Astrocyte of the spinal cord (primary cell): ENCODE measurements at regions not wholly inside any gene's neighbourhood (a gene's known extent, or its start where the extent isn't known, plus 50 kb on each side); places are given as distances from the start of the nearest gene placed in this dataset.
A peak's percentile ranks its signal among the peaks of the same experiment; 100 is the strongest.
"Not testable (repeated sequence)": the region's sequence is repeated elsewhere in the genome, so short reads cannot be mapped to it uniquely, and the experiment has no call there.

Experiments used
- DNase-seq: peaks from one replicate; pipeline ENCODE4 v3.0.0; 2011; ENCODE audit warnings: low read depth, low spot score
- H3K4me3 ChIP-seq: 2 replicates; pipeline ENCODE4 v1.5.1; 2011; ENCODE audit warnings: low read depth, mild to moderate bottlenecking, low read length, moderate library complexity
- in situ Hi-C: cut with HindIII; loops from 2 replicates; pipeline ENCODE4 v1.10.0; 2017; ENCODE audit warnings: low sequenced_read_pairs
- TF ChIP-seq, protein P1 (sequence below): IDR thresholded peaks from 2 replicates; pipeline ENCODE4 v1.5.1; 2012; ENCODE audit warnings: low read depth, mild to moderate bottlenecking, low read length, inconsistent platforms

DNA sequence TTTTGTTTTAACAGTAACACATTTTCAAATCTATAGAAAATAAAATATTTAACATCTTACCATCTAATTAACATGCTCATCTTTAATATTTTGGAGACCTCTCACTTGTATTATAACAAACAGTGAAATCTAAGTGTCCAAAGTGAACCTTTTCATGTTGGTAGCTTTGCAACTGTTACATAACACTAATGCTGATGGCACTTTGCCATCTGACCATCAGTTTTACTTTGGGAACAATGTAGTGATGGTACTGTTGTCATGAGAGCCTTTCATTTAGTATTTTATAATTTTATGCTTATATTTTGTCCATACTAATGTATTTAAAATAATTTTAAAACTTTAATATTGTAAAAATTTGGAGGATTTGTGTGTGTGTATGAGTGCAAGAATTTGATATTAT, 1017.0 kb upstream of the KCND2 start:
- no peak overlapping the region for H3K4me3 ChIP-seq
- DNase-seq = no peak
- TF ChIP-seq, protein P1, sequence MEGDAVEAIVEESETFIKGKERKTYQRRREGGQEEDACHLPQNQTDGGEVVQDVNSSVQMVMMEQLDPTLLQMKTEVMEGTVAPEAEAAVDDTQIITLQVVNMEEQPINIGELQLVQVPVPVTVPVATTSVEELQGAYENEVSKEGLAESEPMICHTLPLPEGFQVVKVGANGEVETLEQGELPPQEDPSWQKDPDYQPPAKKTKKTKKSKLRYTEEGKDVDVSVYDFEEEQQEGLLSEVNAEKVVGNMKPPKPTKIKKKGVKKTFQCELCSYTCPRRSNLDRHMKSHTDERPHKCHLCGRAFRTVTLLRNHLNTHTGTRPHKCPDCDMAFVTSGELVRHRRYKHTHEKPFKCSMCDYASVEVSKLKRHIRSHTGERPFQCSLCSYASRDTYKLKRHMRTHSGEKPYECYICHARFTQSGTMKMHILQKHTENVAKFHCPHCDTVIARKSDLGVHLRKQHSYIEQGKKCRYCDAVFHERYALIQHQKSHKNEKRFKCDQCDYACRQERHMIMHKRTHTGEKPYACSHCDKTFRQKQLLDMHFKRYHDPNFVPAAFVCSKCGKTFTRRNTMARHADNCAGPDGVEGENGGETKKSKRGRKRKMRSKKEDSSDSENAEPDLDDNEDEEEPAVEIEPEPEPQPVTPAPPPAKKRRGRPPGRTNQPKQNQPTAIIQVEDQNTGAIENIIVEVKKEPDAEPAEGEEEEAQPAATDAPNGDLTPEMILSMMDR = no peak
- in situ Hi-C loops = no loop called here

DNA sequence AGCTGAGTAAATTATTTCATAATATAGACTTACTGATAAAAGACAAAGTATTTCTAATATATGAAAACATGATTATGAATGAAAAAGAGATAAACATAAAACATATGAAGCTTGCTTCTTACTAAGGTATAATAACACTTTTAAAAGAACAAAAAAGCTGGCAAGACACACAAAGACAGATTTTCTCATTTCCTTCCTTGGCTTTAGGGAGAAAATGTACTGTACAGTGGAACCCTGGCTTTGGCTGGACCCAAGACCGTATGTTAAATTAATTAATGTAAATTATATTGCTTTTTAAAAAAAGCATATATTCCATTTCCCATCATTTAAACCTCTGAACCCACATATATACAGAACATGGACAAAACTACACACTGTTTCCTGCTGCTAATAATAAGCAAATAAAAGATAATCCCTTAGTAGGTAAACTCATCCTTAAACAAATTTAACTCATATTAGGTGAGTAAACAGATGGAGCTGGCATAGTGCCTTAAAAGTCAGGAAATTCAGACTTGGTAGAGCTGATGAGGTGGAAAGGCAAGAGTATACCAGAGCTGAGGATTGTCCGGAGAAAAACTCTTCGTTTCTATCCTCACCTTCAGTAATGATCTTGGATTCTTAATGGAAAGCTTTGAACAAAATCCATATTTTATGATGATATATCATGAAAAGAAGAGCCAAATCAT, 1016.4 kb upstream of the KCND2 start:
- DNase-seq = no peak
- TF ChIP-seq, protein P1 = no peak
- in situ Hi-C loops = no loop called here
- H3K4me3 ChIP-seq = no peak overlapping the region

DNA sequence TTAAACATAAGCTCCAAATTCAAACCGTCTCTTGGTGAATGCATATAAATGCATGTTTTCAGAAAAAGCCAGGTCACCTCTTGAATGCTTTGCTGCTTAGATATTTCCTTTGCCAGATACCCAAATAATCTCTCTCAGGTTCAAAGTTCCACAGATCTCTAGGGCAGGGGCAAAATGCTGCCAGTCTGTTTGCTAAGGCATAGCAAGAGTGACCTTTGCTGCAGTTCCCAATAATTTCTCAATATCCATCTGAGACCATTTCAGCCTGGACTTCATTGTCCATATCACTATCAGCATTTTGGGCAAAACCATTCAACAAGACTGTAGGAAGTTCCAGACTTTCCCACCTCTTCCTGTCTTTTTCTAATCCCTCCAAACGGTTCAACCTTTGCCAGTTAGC, 1006.2 kb upstream of the KCND2 start:
- H3K4me3 ChIP-seq, DNase-seq, in situ Hi-C loops: not testable (repeated sequence)

DNA sequence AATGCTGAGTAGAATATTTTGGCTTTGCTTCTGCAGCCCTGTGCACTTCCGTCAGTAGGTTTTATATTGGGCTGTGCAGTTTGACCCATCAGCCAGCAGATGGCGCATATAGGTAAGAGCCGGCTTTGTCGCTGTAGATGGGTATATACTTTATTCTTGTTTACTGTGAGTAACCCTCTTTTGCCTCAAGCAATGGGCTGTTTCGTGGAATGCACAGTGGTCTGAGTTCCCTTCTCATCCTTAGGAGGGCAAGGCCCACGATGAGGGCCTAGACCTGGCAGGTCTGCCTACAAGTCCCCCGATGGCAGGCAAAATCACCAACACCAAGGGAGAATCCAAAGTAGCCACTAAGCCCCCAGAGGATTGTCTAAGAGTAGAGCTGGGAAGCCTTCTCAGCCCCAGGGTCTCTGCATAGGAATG, 1002.9 kb upstream of the KCND2 start:
- no peak overlapping the region for H3K4me3 ChIP-seq
- peak; percentile 74 for DNase-seq
- in situ Hi-C loops = no loop called here
- TF ChIP-seq, protein P1 = peak; percentile 91

DNA sequence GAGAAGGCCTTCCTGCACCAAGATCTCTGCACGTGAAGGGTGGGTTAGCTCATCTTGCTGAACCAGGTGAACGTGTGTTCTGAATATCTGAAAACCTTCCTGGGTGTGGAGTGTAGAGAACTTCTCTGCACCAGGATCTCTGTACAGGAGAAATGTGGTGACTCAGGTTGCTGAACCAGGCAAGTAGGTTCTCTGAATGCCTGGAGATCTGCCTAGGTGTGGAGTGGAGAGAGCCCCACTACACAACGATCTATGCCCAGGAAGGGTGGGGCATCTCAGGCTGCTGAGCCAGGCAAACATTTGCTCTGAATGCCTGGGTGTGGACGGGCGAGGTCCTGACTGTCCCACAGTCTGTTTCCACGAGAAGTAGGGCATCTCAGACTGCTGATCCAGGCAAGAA, 1002.3 kb upstream of the KCND2 start:
- TF ChIP-seq, protein P1 = no peak
- no peak for DNase-seq
- H3K4me3 ChIP-seq = no peak overlapping the region
- in situ Hi-C loops = no loop called here

DNA sequence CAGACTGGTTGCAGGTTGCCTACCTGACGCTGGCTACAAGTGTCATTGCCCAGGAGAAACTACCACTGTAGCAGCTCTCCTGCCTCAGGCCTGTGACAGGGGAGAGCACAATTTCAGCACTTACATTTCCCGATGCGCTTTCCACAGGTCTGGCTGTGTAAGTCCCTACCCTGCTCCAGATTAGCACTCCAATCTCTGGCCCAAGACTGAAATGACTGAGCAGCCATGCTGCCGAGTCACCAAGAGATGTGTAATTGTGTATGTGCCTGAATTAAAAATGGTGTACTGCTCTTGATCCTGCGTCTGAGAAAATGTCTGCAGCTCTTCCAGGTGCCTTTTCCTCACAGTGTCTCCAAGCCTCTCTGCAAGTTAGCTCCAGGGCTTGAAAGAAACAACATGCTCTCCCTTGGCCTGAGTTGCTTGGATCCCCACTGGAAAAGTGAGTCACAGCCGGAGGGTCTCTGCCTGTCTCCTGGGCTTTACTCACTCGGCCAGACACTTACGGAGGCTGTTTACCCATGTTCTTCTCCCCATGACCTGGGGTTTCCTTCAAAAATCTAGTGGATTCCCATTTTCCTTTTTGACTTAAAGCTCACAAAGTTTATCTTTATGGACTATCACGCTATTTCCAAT, 1001.7 kb upstream of the KCND2 start:
- no peak for DNase-seq
- in situ Hi-C loops = no loop called here
- no peak overlapping the region for H3K4me3 ChIP-seq
- TF ChIP-seq, protein P1 = no peak

DNA sequence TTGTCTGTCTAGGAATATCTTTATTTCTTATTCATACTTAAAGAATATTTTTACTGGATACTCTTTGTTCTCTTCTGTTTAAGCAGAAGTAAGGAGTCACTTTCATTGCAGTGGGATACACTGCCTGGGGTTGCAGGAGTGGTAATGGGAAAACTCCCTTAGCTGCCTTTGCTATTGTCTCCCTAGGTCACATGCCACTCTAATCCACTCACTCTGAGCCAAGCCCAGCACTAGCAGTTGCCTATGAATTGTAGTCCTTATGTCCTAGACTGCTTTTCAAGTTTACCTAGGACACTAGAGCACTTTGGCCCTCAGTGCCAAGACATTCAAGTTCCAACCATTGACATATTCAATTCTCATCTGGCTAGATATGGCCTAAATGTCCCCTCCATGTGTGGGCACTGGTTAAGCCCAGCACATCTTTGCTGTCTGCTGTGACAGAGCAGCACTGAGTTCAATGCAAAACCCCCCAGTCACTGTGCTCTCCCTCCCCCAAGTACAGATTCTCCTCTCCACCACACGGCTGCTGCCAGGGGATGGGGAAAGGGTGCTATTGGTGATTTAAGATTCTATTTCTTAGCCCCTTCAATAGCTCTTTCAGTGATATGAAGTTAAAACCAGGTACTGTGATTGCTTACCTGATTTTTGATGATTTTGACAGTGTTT, 991.7 kb upstream of the KCND2 start:
- H3K4me3 ChIP-seq = no peak overlapping the region
- in situ Hi-C loops = no loop called here
- TF ChIP-seq, protein P1 = no peak
- DNase-seq = no peak
